HG03135 (cell line): ENCODE measurements at regions not wholly inside any gene's neighbourhood (a gene's known extent, or its start where the extent isn't known, plus 50 kb on each side); places are given as distances from the start of the nearest gene placed in this dataset.
"Not testable (repeated sequence)": the region's sequence is repeated elsewhere in the genome, so short reads cannot be mapped to it uniquely, and the experiment has no call there.

Source experiments
- ATAC-seq: cut with Tn5 transposase; IDR thresholded peaks from one replicate; pipeline ENCODE4 v1.9.1; 2021; ENCODE audit warnings: mild to moderate bottlenecking, moderate library complexity; ENCODE audit not compliant: unreplicated experiment

DNA sequence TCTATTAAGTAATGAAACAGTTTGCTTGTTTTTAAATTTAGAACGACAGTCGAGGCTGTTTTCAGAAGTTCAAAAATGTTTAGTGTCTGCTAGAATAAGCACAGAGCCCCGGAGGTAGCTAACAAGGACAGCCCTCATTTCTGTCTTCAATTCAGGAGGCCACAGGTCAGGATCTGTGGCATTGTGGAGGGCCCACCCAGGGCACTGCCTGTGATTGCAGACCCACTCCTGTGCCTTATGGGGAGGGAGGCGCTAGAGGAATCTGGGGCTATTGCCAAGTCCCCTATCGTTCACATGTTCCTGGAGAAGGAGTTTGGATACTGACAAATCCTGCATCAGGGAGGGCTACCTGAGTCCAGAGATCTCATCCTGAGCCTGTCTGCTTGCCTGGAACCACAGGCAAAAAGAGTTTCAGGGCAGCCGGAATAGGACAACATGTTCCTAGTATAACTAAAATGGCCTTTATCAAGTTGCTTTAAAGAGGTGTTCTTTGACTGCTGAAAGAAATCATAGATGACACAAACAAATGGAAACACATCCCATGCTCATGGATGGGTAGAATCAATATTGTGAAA, 141.5 kb upstream of the ROPN1 start:
- no peak for ATAC-seq

DNA sequence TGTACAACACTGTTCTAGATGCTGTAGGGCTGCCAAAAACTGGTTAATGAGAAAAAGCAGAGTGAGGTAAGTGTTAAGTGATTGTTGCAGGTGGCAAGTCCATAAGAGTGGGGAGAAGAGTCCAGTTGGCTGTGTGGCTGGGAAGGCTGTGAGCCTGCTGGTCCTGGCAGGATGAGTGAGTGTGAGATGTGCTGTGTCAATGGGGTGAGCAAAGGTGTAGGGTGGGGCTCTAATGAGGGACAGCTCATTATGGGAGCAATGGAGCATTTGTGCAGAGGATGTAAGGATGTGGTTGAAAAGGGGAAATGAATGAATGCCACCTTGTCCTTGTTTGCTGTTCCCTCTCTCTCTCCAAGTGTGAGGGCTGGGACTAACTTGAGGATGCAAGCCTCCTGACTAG, 145.3 kb upstream of the ROPN1 start:
- no peak for ATAC-seq

DNA sequence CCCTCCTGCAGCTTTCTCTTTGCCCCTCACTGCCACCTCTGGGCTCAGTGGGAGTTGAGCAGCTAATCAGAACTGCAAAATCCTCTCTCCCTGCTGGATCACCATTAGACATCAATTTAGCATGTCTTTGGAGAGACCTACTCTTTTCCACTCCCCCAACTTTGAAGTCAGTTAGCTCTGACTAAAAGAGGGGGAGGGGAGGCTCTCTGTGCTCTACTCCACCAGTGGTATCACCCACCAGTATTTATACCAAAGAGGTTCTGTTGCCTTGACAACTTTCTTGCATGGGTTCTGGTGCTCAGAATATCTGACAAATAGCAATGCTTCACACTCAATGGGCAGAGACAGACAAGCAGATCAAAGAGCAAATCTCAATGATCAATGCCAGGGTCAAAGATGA, 146.2 kb upstream of the ROPN1 start:
- ATAC-seq, result no peak

DNA sequence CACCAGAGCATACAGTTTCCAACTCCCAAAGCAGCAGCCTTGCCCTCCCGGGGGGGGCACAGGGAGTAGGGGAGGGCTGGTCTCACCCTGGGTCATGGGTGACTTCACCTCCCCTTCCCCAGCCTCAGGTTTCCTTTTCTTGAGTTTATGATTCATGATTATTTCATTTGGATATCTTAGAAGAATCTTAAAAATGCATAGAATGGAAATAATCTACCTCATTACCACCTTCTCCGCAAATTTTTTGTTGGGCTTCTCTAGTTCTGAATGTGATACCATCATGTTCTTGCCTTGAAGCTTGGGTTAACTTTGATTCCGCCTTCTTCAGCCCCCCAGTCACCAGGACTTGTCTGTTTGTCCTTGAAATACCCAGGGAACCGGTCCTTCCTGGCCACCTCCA, 148.8 kb upstream of the ROPN1 start:
- ATAC-seq, result no peak

DNA sequence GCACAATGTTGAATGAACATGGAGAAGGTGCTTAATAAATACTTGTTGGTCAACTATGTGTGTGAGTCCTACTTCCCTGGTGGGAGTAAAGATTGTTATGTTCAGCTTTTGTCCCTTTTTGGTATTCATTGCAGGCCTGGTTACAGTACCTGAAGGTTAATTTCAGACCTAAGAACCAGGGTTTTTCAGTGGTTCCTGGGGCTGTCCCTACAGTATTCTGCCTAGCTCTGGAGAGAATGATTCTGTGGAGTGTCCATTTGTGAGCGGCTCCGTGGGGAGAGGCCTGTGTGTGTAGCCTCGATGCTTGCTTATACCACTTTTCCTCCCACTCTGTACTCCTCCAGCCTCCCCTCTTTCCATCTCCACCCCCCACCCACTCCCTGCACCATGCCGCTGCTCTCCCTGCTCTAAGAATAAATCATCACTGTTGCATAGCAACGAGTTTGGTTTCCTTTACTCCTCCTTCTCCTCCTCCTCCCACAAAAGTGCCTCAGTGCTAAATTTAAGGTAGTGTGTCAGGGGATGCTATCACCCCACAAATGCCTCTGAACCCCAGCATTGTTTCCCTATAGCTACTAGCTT, 150.6 kb upstream of the ROPN1 start:
- ATAC-seq, result no peak

DNA sequence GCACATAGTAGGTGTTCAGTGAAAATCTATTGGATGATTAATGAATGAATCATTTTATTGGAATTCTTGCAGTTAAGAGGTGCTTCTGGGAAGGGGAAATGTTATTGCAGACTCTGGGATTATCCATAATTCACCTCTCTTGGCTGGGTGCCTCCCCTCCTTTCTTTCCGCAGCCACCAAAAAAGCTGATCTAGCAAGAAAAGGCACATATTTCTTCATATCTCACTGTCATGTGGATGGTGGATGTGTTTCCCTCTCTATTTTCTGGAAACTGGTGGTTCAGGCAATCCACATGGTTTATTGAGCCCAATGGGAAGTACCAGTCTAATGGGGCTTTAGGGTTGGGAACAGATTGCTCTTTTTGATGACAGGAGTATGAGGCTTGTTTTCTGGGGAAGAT, 151.1 kb upstream of the ROPN1 start:
- no peak for ATAC-seq

DNA sequence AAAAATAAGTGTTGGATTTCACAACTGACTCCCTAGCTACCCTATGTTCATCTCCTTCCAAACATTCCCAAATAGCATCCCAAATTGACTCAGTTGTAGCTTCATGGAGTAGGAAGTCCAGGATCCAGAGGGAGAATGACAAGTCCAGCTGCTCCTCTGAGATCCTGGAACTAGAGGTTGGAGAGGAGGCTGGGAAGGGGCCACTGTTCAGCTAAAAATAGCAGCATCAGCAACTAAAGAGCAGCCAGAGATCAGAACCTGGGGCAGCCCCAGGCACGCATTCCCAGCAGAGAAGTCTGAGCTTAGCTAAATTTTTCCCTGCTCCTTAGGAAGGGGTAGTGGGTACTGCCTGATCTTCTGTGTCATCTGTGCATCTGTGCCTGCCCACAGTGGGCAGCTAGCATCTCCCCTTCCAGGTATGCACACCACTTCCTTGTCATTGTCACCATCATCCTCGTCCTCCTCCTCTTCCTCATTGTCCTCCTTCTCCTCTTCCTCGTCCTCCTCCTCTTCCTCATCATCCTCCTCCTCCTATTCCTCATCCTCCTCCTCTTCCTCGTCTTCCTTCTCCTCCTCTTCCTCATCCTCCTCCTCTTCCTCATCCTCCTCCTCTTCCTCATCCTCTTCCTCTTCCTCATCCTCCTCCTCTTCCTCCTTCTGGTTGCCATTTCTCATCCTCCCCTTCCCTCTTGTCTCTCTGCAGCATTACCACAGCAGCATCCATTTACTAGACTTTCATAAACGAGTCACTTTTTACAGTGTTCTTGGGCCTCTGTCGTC, 152.3 kb upstream of the ROPN1 start:
- ATAC-seq, result no peak

DNA sequence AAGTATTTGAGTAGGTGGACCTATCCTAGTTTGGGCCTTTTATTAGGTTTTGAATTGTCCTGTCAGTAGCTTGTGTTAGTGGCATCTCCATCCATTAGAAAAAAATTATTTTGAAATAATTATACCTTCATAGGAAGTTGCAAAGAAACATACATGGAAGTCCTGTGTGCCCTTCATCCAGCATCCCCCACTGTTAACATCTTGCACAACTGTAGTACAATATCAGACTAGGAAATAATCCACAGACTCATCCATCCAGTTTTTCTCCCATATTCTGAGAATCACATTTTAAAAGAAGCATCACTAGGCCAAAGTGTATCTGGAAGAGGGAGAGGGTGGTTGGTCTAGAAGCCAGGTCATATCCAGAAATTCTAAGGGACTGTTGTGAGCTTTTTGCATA, 155.5 kb upstream of the ROPN1 start:
- no peak for ATAC-seq

DNA sequence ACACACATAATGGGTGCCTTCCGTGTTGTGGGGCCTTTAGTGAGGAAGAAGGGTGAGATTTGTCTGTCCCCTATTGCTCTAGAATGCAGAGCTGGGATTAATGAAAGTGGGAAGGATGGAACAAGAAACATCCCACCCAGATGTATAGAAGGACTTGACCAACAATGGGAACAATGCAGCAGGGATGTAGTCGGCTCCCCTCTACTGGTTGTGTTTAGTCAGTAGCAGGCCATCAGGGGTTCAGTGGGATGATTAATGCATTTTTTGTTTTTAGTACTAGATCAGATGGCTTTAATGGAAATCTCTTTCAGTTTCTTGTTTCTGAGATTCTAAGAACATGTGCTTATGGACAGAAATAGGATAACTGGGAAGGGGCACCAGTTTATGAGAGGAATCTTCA, 156.0 kb upstream of the ROPN1 start:
- ATAC-seq, result no peak

DNA sequence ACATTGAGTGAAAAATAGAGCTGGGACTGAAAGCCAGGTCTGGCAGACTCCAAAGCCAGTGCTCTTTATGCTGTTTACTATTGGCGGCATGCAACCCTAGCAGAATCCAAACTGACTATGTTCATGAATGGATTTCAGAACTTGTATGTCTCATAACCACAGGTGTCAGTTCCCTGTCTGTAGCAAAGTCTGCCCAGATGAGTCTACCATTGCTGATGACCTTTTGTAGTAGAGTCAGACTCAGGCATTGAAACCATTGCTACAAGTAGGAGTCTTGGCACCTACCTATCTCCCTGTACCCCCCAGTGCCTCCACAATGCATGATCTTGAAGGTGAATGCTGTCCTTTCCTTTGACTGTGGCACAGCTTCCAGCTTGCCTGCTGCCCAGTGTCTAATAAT, 157.2 kb upstream of the ROPN1 start:
- no peak for ATAC-seq

DNA sequence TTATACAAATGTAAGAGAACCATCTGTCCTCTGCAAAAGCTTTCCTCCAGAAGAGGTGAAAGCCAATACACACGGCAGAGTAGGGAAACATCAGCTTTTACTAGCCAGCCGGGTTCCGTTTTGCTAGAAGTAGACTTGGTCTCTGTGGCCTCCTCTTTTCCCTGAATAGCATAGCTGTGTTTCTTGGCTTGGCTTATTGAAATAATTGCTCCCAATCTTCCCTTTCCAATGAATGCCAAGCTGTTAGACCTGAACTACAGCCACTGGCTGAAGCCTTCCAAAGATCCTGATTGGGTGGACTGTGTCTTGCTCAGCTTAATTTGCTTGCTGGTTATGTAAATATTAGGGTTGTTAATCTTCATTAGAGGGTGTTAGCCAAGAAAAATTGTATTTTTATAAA, 157.8 kb upstream of the ROPN1 start:
- ATAC-seq, result no peak

DNA sequence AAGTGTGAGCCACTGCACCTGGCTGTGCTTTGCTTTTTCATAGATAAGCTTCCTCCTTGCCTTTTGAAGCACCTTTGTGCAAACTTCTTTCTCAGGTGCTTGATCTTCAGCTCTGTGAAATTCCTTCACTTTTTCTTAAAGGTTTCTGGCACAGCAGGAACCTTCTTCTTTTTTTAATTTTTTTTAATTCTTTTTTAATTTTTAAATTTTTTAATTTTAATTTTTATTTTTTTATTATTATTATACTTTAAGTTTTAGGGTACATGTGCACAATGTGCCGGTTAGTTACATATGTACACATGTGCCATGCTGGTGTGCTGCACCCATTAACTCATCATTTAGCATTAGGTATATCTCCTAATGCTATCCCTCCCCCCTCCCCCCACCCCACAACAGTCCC, 161.0 kb upstream of the ROPN1 start:
- ATAC-seq, result not testable (repeated sequence)

DNA sequence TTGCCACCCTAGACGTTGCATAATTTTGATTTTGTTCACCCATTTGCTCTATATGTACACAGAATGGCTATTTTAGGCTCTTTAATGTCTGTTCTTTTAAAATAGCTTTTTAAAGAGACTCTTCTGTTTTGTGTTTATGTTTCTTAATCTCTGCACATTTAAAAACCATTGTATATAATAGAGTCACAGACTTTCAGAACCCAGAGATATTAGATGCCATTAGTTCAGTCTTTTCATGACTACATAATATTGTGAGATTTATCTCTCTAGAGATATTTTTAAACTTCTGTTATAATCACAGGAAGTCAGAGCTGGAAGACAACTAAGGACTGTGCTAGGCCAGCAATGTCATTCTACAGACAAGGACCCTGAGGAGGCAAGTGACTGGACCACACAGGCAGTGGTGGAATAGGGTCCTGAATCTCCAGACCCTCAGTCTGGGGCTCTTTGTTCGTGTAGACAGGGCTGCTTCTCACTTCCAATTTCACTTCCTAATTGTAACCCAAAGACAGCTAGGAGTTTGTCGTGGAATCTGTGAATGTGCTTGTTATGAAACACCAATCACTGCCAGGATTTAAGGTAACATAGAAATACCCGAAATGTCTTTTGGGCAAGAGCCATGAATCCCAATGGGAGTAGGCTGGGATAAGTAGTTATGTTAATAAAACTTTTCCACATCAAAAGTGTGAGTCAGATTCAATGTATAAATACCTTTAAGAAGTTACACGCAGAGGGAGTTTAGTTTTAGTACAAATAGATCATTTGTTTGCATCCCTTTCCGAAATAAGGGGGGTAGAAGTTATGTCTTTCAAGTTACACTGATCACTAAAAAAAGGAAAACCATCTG, 165.2 kb upstream of the ROPN1 start:
- ATAC-seq, result no peak

DNA sequence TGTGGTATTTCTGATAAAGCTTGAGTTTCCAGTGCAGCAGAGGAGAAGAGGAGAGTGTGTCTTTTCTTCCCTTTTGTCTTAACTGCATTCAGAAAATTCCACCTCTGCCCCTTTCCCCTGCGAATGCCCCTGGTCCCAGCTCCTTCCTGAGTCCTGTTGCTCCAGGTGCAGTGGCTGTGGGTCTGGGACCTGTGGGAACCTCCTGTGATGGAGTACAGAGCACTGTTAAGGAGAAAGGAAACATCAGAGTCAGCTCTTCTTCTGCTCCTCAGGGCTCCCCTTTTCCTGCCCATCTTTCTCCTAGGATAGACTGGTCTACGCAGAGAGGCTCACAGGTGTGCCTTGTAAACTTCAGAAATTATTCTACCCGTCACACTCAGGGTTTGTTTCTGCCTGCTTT, 165.8 kb upstream of the ROPN1 start:
- no peak for ATAC-seq

DNA sequence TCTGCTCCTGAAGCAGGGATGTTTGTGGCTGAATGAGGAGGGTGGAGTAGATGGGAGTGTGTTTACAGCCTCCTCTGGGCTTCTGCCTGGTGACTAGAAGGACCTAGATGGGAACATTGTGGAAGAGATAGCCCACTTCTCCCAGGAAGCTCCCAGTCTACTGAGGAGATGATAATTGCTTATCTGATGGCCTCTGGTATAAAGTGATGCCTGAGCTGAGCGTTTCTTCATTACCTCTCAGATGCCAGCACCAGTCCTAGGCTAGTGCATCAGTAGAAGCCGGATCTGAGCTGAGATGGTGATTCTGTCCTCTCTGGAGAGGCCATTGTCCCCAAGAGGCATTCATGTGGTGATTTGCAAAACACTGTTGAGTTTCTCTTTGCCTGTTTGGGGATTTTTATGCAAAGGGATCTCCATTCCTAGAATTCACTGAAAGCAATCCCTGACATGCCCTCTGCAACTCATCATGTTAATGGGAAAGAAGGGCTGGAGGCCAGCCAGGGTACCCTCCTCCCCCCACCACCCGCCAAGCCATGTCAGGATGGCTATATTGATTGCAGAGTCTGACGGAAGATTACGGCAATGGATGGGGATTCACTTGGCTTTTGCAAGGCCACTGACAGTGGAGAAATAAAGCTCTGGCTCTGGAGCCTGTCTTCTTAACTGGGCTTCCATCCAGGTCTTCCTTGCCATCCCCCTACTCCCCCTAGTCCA, 166.4 kb upstream of the ROPN1 start:
- ATAC-seq, result no peak

DNA sequence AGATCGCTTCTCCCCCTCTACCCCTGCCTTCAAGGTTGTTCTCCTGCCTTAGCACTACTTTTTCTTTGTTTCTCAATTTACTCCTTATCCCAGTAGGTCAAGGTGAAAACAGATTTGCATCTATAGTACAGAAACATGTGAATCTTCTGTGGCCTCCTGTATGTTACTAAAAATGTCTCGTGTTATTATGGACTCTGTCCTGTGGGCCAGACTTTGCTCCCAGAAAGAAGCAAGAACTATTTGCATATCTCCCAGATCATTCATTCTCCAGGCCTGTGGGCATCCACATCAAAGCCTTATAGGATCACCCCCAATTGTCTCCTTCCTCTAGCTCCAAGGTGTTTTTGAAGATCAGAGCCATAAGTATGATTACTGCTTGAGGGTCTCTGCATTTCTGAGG, 169.5 kb upstream of the ROPN1 start:
- ATAC-seq, result no peak

DNA sequence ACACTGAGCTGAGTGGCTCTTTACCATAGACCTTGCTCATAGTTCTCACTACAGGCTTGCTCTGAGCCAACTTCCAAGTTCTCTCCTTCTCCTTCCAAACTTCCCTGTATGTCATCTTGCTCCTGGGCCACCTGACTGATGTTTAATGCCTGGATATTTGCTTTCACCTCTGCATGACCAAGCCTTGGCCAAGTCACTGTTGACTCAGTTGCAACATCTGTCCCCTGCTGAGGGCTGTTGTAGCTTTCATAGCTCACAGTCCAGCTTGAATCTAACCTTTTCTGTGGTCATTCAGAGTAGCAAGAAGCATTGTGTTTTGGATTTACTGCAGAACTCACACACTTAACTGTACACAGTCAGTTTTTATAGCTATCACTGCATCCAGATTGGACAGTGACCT, 171.8 kb upstream of the ROPN1 start:
- ATAC-seq, result no peak

DNA sequence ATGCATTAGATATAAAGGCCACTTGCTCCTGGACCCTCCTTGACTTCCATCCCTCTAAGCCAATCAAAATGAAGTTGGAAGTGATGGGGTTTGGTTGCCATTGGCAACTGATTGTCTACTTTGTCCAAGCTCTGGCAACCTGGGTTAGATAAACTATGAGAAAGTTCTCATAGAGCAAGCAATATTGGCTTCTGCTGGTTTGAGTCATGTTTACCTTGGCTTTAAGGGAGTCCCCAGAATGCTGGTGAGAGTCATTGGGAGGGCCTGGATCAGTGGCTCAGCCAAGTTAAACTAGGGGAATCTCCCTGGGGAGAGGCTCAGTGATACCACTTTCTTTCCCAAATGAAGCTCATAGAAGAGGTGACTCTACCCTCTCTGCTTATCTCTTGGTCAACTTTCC, 176.3 kb upstream of the ROPN1 start:
- no peak for ATAC-seq

DNA sequence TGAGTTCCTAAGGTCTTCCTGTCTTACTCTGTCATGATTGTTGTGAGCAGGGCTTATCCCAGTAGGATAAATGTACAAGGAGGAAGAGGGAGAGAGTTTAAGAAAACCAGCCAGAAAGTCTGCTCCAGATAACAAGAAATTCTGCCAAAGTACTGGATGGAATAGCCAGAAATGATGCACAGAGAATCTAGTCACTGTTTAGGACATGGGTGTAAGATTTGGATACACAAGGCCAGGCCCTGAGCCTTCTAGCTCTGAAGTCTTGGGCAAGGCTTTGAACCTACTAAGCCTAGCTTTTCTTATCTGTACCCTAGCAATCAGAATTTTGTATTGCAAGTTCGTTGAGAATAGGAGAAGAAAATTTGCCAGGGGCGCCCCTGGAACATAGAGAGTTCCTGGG, 180.4 kb upstream of the ROPN1 start:
- ATAC-seq, result no peak

DNA sequence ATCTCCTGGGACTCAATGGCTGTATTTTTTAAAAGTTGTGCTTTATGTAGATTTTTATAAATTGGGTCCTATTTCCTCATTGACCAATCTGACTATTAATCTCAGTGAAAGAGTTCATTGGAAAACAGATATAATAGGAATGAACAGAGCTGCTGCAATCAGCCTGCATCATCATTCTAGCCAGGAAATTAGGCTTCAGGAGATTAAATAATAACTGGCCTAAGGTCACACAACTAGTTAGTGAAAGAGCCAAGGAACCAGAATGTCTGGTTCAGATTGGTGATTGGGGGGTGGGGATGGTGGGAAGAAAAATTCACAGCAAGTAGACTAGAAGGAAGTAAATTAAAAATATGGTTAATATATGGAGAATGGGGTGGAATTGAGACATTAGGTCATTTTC, 180.9 kb upstream of the ROPN1 start:
- ATAC-seq, result no peak

DNA sequence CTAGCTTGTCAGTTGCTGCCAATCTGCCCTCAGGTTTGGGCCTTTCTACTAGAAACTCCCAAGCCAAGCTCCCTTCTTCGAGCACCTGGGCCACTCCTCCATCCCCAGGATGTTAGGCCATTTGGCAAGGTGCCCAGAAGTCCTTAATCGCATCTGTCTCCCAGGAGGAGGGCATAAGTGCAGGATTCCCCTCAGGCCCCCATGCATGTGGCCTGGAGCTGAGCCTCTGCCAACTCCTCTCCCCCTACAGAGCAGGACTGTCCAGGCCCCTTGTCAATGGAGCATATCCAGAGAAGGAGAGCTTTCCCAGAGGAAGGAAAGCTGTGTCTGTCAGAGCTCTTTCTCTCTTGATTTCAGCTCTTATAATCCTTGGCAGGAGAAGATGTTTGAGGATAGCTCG, 182.6 kb upstream of the ROPN1 start:
- ATAC-seq, result no peak
